GM12875 (cell line): ENCODE measurements at regions not wholly inside any gene's neighbourhood (a gene's known extent, or its start where the extent isn't known, plus 50 kb on each side); places are given as distances from the start of the nearest gene placed in this dataset.

Experiments
- H3K4me3 ChIP-seq: one replicate; pipeline ENCODE4 v1.5.1; 2011; ENCODE audit warnings: low read depth, low read length, control low read depth
- TF ChIP-seq, protein P1 (sequence below): IDR thresholded peaks from 2 replicates; pipeline ENCODE4 v1.5.1; 2011; ENCODE audit warnings: low read depth, mild to moderate bottlenecking, control low read depth, inconsistent platforms, low read length, moderate library complexity, borderline replicate concordance; ENCODE audit not compliant: insufficient read depth

DNA sequence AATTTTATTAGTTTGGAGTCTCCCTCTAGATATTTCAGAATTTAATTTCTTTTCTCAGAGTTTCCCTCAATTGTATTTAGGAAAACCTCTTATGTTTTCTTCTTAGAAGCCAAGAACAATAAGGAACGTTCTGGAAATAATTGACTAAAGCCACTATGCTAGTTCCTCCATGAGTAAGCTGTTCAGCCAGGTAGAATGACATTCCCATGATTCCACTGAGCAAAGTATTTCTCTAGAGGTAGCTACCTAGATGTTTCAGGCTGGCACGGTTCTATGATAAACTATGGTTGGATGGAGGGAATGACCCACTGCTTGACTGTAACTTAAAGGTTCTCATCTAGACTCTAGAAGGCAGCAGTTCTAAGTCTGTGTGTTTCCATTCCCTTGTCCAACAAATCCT lies 62.4 kb downstream of the CLDN17 start:
- TF ChIP-seq, protein P1, sequence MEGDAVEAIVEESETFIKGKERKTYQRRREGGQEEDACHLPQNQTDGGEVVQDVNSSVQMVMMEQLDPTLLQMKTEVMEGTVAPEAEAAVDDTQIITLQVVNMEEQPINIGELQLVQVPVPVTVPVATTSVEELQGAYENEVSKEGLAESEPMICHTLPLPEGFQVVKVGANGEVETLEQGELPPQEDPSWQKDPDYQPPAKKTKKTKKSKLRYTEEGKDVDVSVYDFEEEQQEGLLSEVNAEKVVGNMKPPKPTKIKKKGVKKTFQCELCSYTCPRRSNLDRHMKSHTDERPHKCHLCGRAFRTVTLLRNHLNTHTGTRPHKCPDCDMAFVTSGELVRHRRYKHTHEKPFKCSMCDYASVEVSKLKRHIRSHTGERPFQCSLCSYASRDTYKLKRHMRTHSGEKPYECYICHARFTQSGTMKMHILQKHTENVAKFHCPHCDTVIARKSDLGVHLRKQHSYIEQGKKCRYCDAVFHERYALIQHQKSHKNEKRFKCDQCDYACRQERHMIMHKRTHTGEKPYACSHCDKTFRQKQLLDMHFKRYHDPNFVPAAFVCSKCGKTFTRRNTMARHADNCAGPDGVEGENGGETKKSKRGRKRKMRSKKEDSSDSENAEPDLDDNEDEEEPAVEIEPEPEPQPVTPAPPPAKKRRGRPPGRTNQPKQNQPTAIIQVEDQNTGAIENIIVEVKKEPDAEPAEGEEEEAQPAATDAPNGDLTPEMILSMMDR: no peak
- no peak overlapping the region for H3K4me3 ChIP-seq

DNA sequence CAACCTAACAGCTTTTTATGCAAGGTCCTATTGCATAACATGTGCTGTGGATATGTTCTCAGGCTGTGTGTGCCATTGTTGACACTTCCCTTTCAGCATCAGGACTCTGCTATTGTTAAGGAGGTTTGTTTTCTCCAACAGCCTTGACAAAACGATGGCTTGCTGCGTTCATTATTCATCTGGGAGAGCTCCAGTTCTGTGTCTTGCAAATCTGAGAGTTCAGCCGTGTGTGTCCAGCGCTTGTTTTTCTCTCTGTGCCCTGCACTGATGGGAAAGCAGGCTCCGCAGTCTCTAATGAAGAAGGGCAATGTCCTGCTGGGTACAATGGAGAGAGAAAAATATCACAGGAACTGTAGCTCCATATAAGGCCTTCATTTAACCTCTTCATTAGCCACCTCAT lies 63.7 kb downstream of the CLDN17 start:
- no peak overlapping the region for H3K4me3 ChIP-seq
- TF ChIP-seq, protein P1: no peak

DNA sequence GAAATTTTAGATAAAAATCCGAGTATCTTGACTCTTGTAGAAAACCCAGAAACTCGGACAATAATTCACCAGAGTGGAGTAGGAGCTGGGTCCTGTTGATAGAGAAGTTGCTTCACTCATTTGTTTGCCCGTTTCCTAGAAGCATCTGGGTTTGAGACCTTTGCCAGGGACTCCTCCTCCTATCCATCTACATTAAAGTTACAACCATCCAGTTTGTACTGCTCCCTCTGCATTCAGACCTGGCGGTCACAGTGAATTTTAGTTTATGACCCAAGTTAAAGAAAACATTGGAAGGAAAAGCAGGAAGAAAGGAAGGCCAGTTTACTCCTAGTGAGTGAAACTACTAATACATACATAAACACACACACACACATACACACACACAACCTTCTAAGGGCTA lies 64.6 kb downstream of the CLDN17 start:
- TF ChIP-seq, protein P1: no peak
- no peak overlapping the region for H3K4me3 ChIP-seq

DNA sequence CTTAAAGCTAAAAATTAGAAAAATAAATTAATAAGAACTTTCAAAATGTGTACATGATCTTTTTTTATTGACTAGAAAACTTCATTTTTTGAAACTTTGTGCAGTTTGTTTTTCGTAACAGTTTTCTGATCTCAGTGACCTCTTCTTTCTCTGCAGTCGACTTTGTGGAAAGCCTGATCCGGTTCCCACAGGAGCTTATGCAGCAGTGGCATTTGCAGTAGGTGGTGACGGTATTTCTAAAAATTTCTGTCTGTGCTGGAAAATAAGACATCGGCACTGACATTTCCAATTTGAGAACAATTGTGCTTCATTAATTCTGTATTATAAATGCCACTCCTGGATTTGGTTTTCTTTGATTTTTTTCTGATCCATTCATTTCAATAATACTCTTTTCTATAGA lies 68.8 kb downstream of the CLDN17 start:
- TF ChIP-seq, protein P1: no peak
- H3K4me3 ChIP-seq: no peak overlapping the region

DNA sequence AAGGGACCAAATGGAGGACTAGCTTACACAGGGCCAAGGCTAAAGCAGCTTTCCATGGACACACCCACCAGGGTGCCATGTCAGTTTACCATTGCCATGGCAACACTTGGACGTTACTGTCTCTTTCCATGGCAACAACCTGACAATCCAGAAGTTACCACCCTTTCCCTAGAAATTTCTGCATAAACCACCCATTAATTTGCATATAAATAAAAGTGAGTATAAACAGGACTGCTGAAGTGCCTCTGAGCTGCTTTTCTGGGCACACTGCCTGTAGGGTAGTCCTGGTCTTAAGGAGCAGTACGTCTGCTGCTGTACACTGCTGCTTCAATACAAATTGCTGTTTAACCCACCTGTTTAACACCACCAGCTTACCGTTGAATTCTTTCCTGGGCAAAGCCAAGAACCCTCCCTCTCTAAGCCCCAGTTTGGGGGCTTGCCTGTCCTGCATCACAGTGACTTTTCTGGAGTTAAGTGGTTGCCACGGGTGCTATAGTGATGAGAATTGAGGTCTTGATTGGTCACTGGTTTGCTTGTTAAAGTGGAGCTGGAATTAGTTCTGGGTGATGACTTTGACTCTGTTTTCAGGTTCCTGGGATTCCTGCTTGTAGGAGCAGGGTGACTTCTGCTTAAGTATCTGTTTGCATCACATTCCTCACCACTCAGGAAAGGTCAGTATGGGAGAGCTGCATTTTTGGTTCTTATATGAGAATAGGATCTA lies 83.2 kb downstream of the CLDN17 start:
- H3K4me3 ChIP-seq: no peak overlapping the region
- TF ChIP-seq, protein P1: no peak

DNA sequence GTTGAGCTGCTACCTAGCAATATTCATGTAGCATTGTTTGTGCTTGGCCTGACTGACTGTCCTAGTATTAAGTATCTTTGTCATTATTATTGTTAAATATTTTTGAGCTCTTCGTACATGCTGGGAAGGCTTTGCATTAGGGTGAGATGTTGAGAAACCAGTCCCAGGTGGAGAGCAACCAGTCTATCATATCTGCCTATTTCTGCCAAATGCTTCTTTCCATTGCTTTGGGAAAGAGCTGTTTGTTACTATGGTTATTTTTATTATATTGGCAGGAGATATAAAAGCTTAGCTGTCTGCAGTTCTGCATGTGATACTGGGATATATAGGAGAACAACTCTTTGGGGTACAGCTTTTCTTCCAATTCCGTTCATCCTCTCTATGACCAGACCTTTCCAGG lies 85.1 kb downstream of the CLDN17 start:
- no peak overlapping the region for H3K4me3 ChIP-seq
- TF ChIP-seq, protein P1: no peak

DNA sequence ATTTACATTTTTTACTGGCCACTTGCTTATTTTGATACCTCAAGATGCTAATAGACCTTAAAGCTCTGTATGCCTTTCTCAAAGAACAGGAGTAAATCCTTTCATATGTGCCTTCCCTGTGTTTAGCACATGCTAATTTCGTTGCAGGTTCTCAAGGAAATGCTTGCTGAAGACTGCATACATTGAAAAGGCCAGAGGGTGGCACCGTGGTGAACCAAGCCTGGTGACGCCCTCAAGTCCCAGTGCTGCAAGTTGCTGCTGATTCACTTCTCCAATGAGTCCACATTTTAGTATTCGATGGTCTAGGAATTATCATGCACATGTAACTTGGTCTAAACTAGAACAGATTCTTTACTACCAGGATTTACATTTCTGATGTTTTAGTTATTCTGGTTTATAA lies 94.1 kb downstream of the CLDN17 start:
- TF ChIP-seq, protein P1: no peak
- H3K4me3 ChIP-seq: no peak overlapping the region
